ENCODE measurements at regions not wholly inside any gene's neighbourhood (a gene's known extent, or its start where the extent isn't known, plus 50 kb on each side); places are given as distances from the start of the nearest gene placed in this dataset.

GRCh38 chr4:100651499-100652175, 133.8 kb upstream of the EMCN start:
- Histone ChIP-seq H3K9me2 (replicated peaks; ENCODE audit: insufficient read depth) (no peaks in the 10 kb centered on the region), H3K27ac (no peak overlapping the region), H3K36me3 (replicated peaks; ENCODE audit: insufficient read depth, low read depth) (no peaks in the 10 kb centered on the region), H3K4me1 (ENCODE audit: insufficient read depth) (no peaks in the 10 kb centered on the region), H4K20me1 (ENCODE audit: insufficient read depth, poor library complexity, severe bottlenecking) (no peaks in the 10 kb centered on the region), H3K27me3 (no peaks in the 10 kb centered on the region), H3K9me3 (ENCODE audit: low read depth) (no peaks in the 10 kb centered on the region), H3K4me3 (no peak overlapping the region), H2AFZ (no peak overlapping the region), H3K79me2 (no peaks in the 10 kb centered on the region), H3K4me2 (no peak overlapping the region)
- 84% methylated on average over 3 of the region's 3 CpGs for WGBS (ENCODE audit: low lambda C conversion rate, missing lambda C conversion rate)
- no peak for DNase-seq (ENCODE audit: low spot score)
- TF ChIP-seq, protein P1, sequence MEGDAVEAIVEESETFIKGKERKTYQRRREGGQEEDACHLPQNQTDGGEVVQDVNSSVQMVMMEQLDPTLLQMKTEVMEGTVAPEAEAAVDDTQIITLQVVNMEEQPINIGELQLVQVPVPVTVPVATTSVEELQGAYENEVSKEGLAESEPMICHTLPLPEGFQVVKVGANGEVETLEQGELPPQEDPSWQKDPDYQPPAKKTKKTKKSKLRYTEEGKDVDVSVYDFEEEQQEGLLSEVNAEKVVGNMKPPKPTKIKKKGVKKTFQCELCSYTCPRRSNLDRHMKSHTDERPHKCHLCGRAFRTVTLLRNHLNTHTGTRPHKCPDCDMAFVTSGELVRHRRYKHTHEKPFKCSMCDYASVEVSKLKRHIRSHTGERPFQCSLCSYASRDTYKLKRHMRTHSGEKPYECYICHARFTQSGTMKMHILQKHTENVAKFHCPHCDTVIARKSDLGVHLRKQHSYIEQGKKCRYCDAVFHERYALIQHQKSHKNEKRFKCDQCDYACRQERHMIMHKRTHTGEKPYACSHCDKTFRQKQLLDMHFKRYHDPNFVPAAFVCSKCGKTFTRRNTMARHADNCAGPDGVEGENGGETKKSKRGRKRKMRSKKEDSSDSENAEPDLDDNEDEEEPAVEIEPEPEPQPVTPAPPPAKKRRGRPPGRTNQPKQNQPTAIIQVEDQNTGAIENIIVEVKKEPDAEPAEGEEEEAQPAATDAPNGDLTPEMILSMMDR (IDR thresholded peaks at IDR 0.05; ENCODE audit: poor library complexity): no peak
- TF ChIP-seq EZH2 (IDR thresholded peaks at IDR 0.05; ENCODE audit: borderline replicate concordance) (no peak), EZH2phosphoT487 (IDR thresholded peaks at IDR 0.05; ENCODE audit: low read depth, severe bottlenecking, unreplicated experiment) (no peak)

DNA sequence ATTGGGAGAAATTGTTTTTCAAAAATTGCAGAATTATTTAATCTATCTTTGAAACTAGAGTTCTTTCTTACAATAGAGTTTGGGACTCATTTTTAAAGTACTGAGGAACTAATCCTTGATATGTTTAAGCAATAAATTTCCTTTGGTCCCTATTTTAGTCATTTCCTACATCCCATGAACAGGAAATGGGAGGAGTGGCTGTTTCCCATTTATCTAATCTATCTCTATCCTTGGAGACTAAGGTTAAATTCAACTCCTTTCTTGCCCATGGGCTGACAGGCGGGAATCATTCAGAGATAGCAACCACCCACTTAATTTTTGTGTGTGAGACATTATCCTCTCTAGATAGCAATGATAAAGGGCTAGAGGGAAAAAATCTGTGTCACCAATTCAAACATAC, 131.6 kb upstream of the EMCN start:
- WGBS (ENCODE audit: low lambda C conversion rate, missing lambda C conversion rate): 55% methylated on average over 1 of the region's 1 CpG
- no peaks in the 10 kb centered on the region for H3K9me3 ChIP-seq (ENCODE audit: low read depth)
- no peak overlapping the region for H3K27ac ChIP-seq
- DNase-seq (ENCODE audit: low spot score): no peak
- no peaks in the 10 kb centered on the region for H4K20me1 ChIP-seq (ENCODE audit: insufficient read depth, poor library complexity, severe bottlenecking)
- H3K36me3 ChIP-seq (replicated peaks; ENCODE audit: insufficient read depth, low read depth): no peaks in the 10 kb centered on the region
- H3K4me2 ChIP-seq: no peak overlapping the region
- no peaks in the 10 kb centered on the region for H3K79me2 ChIP-seq
- H3K27me3 ChIP-seq: no peaks in the 10 kb centered on the region
- no peak overlapping the region for H2AFZ ChIP-seq
- no peaks in the 10 kb centered on the region for H3K9me2 ChIP-seq (replicated peaks; ENCODE audit: insufficient read depth)
- TF ChIP-seq EZH2phosphoT487 (IDR thresholded peaks at IDR 0.05; ENCODE audit: low read depth, severe bottlenecking, unreplicated experiment) (no peak), EZH2 (IDR thresholded peaks at IDR 0.05; ENCODE audit: borderline replicate concordance) (no peak)
- TF ChIP-seq, protein P1 (IDR thresholded peaks at IDR 0.05; ENCODE audit: poor library complexity): no peak
- H3K4me1 ChIP-seq (ENCODE audit: insufficient read depth): no peaks in the 10 kb centered on the region
- no peak overlapping the region for H3K4me3 ChIP-seq

- H3K4me1 ChIP-seq (ENCODE audit: insufficient read depth): no peaks in the 10 kb centered on the region
- H3K79me2 ChIP-seq: no peaks in the 10 kb centered on the region
- H3K9me2 ChIP-seq (replicated peaks; ENCODE audit: insufficient read depth): no peaks in the 10 kb centered on the region
- no peaks in the 10 kb centered on the region for H4K20me1 ChIP-seq (ENCODE audit: insufficient read depth, poor library complexity, severe bottlenecking)
- H3K27me3 ChIP-seq: no peaks in the 10 kb centered on the region
- H3K4me2 ChIP-seq: no peak overlapping the region
- H3K36me3 ChIP-seq (replicated peaks; ENCODE audit: insufficient read depth, low read depth): no peaks in the 10 kb centered on the region
- no peak overlapping the region for H3K4me3 ChIP-seq
- no peaks in the 10 kb centered on the region for H3K9me3 ChIP-seq (ENCODE audit: low read depth)
- H3K27ac ChIP-seq: no peak overlapping the region
- 90% methylated on average over 3 of the region's 3 CpGs for WGBS (ENCODE audit: low lambda C conversion rate, missing lambda C conversion rate)
- H2AFZ ChIP-seq: no peak overlapping the region
- TF ChIP-seq EZH2 (IDR thresholded peaks at IDR 0.05; ENCODE audit: borderline replicate concordance): no peak
- DNase-seq (ENCODE audit: low spot score): no peak
Observed at GRCh38 chr4:100644150-100644549, 126.3 kb upstream of the EMCN start.

DNA sequence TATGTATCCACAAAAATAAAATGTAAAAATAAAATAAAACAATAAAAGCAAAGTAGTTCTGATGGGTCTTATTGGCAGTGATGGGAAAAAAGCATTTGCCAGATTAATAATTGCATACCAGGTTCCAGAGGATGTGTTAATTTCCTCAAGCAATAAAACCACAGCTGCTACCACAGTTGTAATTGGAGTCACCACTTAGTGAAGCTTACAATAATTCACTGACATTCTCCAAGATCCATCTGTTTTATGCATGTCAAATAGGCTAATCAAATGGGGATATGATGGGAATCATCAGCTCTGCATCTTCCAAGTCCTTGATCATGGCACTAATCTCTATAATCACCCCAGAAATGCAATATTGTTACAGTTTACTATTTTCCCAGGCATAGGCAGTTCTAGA, 123.5 kb upstream of the EMCN start:
- Histone ChIP-seq H4K20me1 (ENCODE audit: insufficient read depth, poor library complexity, severe bottlenecking) (no peaks in the 10 kb centered on the region), H3K27me3 (no peaks in the 10 kb centered on the region), H3K79me2 (no peaks in the 10 kb centered on the region), H3K4me2 (no peak overlapping the region), H3K36me3 (replicated peaks; ENCODE audit: insufficient read depth, low read depth) (no peaks in the 10 kb centered on the region), H3K9me3 (ENCODE audit: low read depth) (no peaks in the 10 kb centered on the region), H3K4me1 (ENCODE audit: insufficient read depth) (no peaks in the 10 kb centered on the region), H2AFZ (no peak overlapping the region), H3K4me3 (no peak overlapping the region), H3K9me2 (replicated peaks; ENCODE audit: insufficient read depth) (no peaks in the 10 kb centered on the region), H3K27ac (no peak overlapping the region)
- TF ChIP-seq, protein P1 (IDR thresholded peaks at IDR 0.05; ENCODE audit: poor library complexity): no peak
- no peak for TF ChIP-seq EZH2phosphoT487 (IDR thresholded peaks at IDR 0.05; ENCODE audit: low read depth, severe bottlenecking, unreplicated experiment)
- TF ChIP-seq EZH2 (IDR thresholded peaks at IDR 0.05; ENCODE audit: borderline replicate concordance): no peak
- no peak for DNase-seq (ENCODE audit: low spot score)
